H1 (cell line): ENCODE measurements at regions not wholly inside any gene's neighbourhood (a gene's known extent, or its start where the extent isn't known, plus 50 kb on each side); places are given as distances from the start of the nearest gene placed in this dataset.

ENCODE experiments used
- ASH2L ChIP-seq: fragments of 200-600, 300-600 bp; sonication (generic); IDR thresholded peaks from one replicate; pipeline ENCODE4 v1.7.1; 2017; ENCODE audit warnings: low read length
- JUND ChIP-seq: IDR thresholded peaks from 2 replicates; pipeline ENCODE4 v1.6.1; 2011; ENCODE audit warnings: mild to moderate bottlenecking, improper control_type of control experiment, low read length
- KDM5A ChIP-seq: fragments of 200-600 bp; IDR thresholded peaks from 2 replicates; pipeline ENCODE4 v1.7.1; 2012; ENCODE audit warnings: mild to moderate bottlenecking, low read length, inconsistent platforms, mixed read lengths
- YY1 ChIP-seq: IDR thresholded peaks from 2 replicates; pipeline ENCODE4 v1.6.1; 2011; ENCODE audit warnings: low read depth, mild to moderate bottlenecking, low read length

DNA sequence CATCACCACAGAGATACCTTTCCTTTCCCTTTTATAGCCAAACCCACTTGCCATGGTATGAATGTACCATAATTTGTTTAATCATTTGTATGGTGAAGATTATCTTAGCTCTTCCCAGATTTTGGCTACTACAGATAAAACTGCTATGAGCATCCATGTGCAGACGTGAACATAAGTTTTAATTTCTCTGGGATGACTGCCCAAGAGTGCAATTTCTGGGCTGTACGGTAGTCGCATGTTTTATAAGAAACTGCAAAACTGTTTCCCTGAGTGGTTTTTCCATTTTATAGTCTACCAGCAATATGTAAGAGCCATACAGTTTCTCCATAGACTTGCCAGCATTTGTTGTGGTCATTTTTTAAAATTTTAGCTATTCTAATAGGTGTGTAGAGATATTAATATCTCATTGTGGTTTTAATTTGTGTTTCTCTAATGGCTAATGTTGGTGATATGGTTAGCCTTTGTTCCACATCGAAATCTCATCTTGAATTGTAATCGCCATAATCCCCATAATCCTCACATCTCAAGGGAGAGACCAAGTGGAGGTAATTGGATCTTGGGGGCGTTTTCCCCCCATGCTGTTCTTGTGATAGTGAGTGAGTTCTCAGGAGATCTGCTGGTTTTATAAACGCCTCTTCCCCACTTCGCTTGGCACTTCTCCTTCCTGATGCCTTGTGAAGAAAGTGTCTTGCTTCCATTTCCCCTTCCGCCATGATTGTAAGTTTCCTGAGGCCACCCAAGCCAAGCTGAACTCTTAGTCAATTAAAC lies 628.5 kb upstream of the KLHL29 start (continued):
- no peak for TF ChIP-seq KDM5A
- no peak for TF ChIP-seq JUND
- TF ChIP-seq YY1: no peak
- no peak for TF ChIP-seq ASH2L
- TF ChIP-seq, all 59 proteins: peak for 0
